CD4-positive, alpha-beta T cell (primary cell): ENCODE measurements at regions not wholly inside any gene's neighbourhood (a gene's known extent, or its start where the extent isn't known, plus 50 kb on each side); places are given as distances from the start of the nearest gene placed in this dataset.

ENCODE experiments used
- ATAC-seq: fragments of 200-7000 bp; cut with Tn5 transposase; one replicate; pipeline ENCODE4 v1.10.0; 2022; ENCODE audit warnings: mild to moderate bottlenecking; ENCODE audit not compliant: poor library complexity
- CTCF ChIA-PET: fragments of 350-600 bp; sonication (Branson Sonifier 250); formaldehyde crosslinking; loops from one replicate; lab custom pipeline; 2021; ENCODE audit warnings: antibody characterized with exemption, inconsistent platforms; lab: Charles Lee
- POLR2A ChIA-PET: fragments of 350-600 bp; sonication (Branson Sonifier 250); formaldehyde crosslinking; loops from one replicate; lab custom pipeline; 2021; ENCODE audit warnings: antibody characterized with exemption, inconsistent platforms; lab: Charles Lee
- DNase-seq, 14 experiments: peaks; one replicate each; pipeline ENCODE4 v3.0.0-alpha.2; 2013 to 2020; ENCODE audit warnings: mixed read lengths in 2 of 14
- H3K27ac ChIP-seq, 2 donors: one replicate each; pipeline versions ENCODE4 v1.5.1 to v1.7.0; 2013; ENCODE audit warnings: low read length in 2 of 2, low read depth in 1 of 2, mild to moderate bottlenecking in 1 of 2
- H3K27me3 ChIP-seq, 2 experiments: 1 replicate in 1 of 2; 2 replicates in 1 of 2; pipeline versions ENCODE4 v1.6.1 to v1.7.0; 2013; ENCODE audit warnings: low read length in 2 of 2, control low read depth in 1 of 2, mild to moderate bottlenecking in 1 of 2, moderate library complexity in 1 of 2; ENCODE audit not compliant: insufficient read depth in 2 of 2, control insufficient read depth in 1 of 2
- H3K36me3 ChIP-seq: one replicate; pipeline ENCODE4 v1.6.1; 2013; ENCODE audit warnings: low read length, control low read depth; ENCODE audit not compliant: insufficient read depth
- H3K4me1 ChIP-seq: one replicate; pipeline ENCODE4 v1.6.1; 2013; ENCODE audit warnings: low read length, control low read depth; ENCODE audit not compliant: insufficient read depth
- H3K4me3 ChIP-seq: one replicate; pipeline ENCODE4 v1.5.1; 2013; ENCODE audit warnings: mild to moderate bottlenecking, low read length, moderate library complexity
- H3K9me3 ChIP-seq, 2 experiments: 1 replicate in 1 of 2; 2 replicates in 1 of 2; pipeline versions ENCODE4 v1.6.1 to v1.7.0; 2013; ENCODE audit warnings: low read length in 2 of 2, mild to moderate bottlenecking in 2 of 2, control low read depth in 1 of 2, moderate library complexity in 1 of 2; ENCODE audit not compliant: control insufficient read depth in 1 of 2, insufficient read depth in 1 of 2
- H3K27ac Mint-ChIP-seq: one replicate; pipeline ENCODE4 v1.8.0; 2020; ENCODE audit warnings: mixed read lengths
- H3K27me3 Mint-ChIP-seq: one replicate; pipeline ENCODE4 v1.8.0; 2021; ENCODE audit warnings: mixed read lengths
- H3K36me3 Mint-ChIP-seq: one replicate; pipeline ENCODE4 v1.8.0; 2021; ENCODE audit warnings: low read depth, mixed read lengths
- H3K4me1 Mint-ChIP-seq: one replicate; pipeline ENCODE4 v1.8.0; 2021; ENCODE audit warnings: low read depth, mixed read lengths
- H3K4me3 Mint-ChIP-seq: one replicate; pipeline ENCODE4 v1.8.0; 2020; ENCODE audit warnings: mild to moderate bottlenecking, mixed read lengths
- H3K9me3 Mint-ChIP-seq: one replicate; pipeline ENCODE4 v1.8.0; 2020; ENCODE audit warnings: mixed read lengths
- CTCF ChIP-seq: fragments of 200-600 bp; IDR thresholded peaks from one replicate; pipeline ENCODE4 v1.8.0; 2022; ENCODE audit warnings: antibody characterized with exemption, mild to moderate bottlenecking
- intact Hi-C, 2 experiments: fragments of 100-400 bp; cut with DNase I in 1 of 2; cut with micrococcal nuclease in 1 of 2; formaldehyde crosslinking; loops; one replicate each; pipeline versions ENCODE4 v1.15.1 to v1.9.0; 2023 to 2025; cut with DNase I, micrococcal nuclease

GRCh38 chr3:76547674-76548073 is 492.2 kb upstream of the ROBO2 start:
- no peak overlapping the region for H3K27ac ChIP-seq
- no peak for TF ChIP-seq CTCF

GRCh38 chr3:76550522-76551201 is 489.2 kb upstream of the ROBO2 start:
- Mint-ChIP-seq H3K4me1 (no peaks in the 10 kb centered on the region), H3K27me3 (no peaks in the 10 kb centered on the region), H3K36me3 (no peaks in the 10 kb centered on the region), H3K9me3 (peaks cover 6% of the 10 kb centered on the region), H3K27ac (no peak overlapping the region), H3K4me3 (no peak overlapping the region)
- H3K27ac ChIP-seq, result no peak overlapping the region
- TF ChIP-seq CTCF, result no peak
- H3K9me3 ChIP-seq, result peaks cover 0 to 14% of the 10 kb centered on the region in 2 experiments
- ATAC-seq (no peak), DNase-seq (no peak)
- intact Hi-C loops, result no loop called here
- CTCF ChIA-PET, result no interaction called here
- POLR2A ChIA-PET, result no interaction called here
- H3K4me3 ChIP-seq, result no peak overlapping the region
- no peaks in the 10 kb centered on the region for H3K4me1 ChIP-seq
- no peaks in the 10 kb centered on the region for H3K27me3 ChIP-seq
- no peaks in the 10 kb centered on the region for H3K36me3 ChIP-seq

More at GRCh38 chr3:76547674-76548073, 492.2 kb upstream of the ROBO2 start:
- Mint-ChIP-seq H3K4me3 (no peak overlapping the region), H3K36me3 (no peaks in the 10 kb centered on the region), H3K27me3 (no peaks in the 10 kb centered on the region), H3K27ac (no peak overlapping the region), H3K4me1 (no peaks in the 10 kb centered on the region), H3K9me3 (peaks cover 5% of the 10 kb centered on the region)
- intact Hi-C loops, result no loop called here
- Histone ChIP-seq H3K4me3 (no peak overlapping the region), H3K36me3 (no peaks in the 10 kb centered on the region), H3K27me3 (no peaks in the 10 kb centered on the region), H3K9me3 (peaks cover 0 to 14% of the 10 kb centered on the region in 2 experiments), H3K4me1 (no peaks in the 10 kb centered on the region)
- DNase-seq, result no peak
- ATAC-seq, result no peak
- CTCF ChIA-PET, result no interaction called here
- POLR2A ChIA-PET, result no interaction called here

- Mint-ChIP-seq H3K4me3 (no peak overlapping the region), H3K4me1 (no peaks in the 10 kb centered on the region), H3K27ac (no peak overlapping the region), H3K9me3 (peaks cover 6% of the 10 kb centered on the region), H3K27me3 (no peaks in the 10 kb centered on the region), H3K36me3 (no peaks in the 10 kb centered on the region)
- ATAC-seq (no peak), DNase-seq (no peak)
- H3K4me3 ChIP-seq, result no peak overlapping the region
- H3K4me1 ChIP-seq, result no peaks in the 10 kb centered on the region
- ChIA-PET POLR2A (no interaction called here), CTCF (no interaction called here)
- no peaks in the 10 kb centered on the region for H3K27me3 ChIP-seq
- no peak for TF ChIP-seq CTCF
- H3K27ac ChIP-seq, result no peak overlapping the region
- H3K36me3 ChIP-seq, result no peaks in the 10 kb centered on the region
- intact Hi-C loops, result no loop called here
- peaks cover 0 to 14% of the 10 kb centered on the region in 2 experiments for H3K9me3 ChIP-seq
Measured at GRCh38 chr3:76551739-76552138, 488.2 kb upstream of the ROBO2 start.
